WERI-Rb-1 (cell line): ENCODE measurements at regions not wholly inside any gene's neighbourhood (a gene's known extent, or its start where the extent isn't known, plus 50 kb on each side); places are given as distances from the start of the nearest gene placed in this dataset.

ENCODE experiments used
- DNase-seq: peaks from one replicate; pipeline ENCODE4 v3.0.0-alpha.2; 2020
- H3K27ac ChIP-seq: fragments of 250-450 bp; sonication (Bioruptor Pico); 2 replicates; pipeline ENCODE4 v1.5.1; 2020; ENCODE audit warnings: mild to moderate bottlenecking, moderate library complexity
- H3K27me3 ChIP-seq: fragments of 250-450 bp; sonication (Bioruptor Pico); 2 replicates; pipeline ENCODE4 v1.5.1; 2021; ENCODE audit warnings: mild to moderate bottlenecking, low read depth, moderate library complexity; ENCODE audit not compliant: insufficient read depth, severe bottlenecking
- H3K36me3 ChIP-seq: fragments of 250-450 bp; sonication (Bioruptor Pico); 2 replicates; pipeline ENCODE4 v1.5.1; 2020; ENCODE audit warnings: mild to moderate bottlenecking, moderate library complexity
- H3K4me3 ChIP-seq: 2 replicates; pipeline ENCODE4 v1.5.1; 2011; ENCODE audit warnings: low read depth, mild to moderate bottlenecking, control low read depth, low read length
- H3K9me3 ChIP-seq: fragments of 250-450 bp; sonication (Bioruptor Pico); 2 replicates; pipeline ENCODE4 v1.5.1; 2021; ENCODE audit warnings: mild to moderate bottlenecking, moderate library complexity; ENCODE audit not compliant: severe bottlenecking
- TF ChIP-seq, protein P1 (sequence below): IDR thresholded peaks from 2 replicates; pipeline ENCODE4 v1.5.1; 2011; ENCODE audit warnings: low read depth, mild to moderate bottlenecking, control low read depth, inconsistent platforms, low read length

DNA sequence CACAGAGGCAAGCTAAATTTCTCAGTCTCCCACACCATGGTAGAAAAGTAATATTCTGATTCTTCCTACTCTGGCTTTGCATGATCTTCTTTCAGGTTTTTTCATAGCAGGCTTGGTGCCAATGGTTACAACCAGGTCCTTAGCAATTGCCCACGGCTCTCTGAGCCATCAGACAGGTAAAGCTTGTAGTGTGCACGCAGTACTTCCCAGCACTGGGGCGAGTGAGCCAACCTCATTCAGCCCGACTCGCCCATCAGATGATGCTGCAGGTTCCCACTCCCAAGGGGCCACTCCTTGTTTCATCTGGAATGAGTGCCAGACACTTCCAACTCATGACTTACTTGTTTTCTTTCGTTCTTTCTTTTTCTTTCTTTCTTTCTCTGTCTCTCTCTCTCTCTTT is 78.3 kb downstream of the PERP start:
- Histone ChIP-seq H3K9me3 (no peaks in the 10 kb centered on the region), H3K27me3 (no peaks in the 10 kb centered on the region)
- TF ChIP-seq, protein P1, sequence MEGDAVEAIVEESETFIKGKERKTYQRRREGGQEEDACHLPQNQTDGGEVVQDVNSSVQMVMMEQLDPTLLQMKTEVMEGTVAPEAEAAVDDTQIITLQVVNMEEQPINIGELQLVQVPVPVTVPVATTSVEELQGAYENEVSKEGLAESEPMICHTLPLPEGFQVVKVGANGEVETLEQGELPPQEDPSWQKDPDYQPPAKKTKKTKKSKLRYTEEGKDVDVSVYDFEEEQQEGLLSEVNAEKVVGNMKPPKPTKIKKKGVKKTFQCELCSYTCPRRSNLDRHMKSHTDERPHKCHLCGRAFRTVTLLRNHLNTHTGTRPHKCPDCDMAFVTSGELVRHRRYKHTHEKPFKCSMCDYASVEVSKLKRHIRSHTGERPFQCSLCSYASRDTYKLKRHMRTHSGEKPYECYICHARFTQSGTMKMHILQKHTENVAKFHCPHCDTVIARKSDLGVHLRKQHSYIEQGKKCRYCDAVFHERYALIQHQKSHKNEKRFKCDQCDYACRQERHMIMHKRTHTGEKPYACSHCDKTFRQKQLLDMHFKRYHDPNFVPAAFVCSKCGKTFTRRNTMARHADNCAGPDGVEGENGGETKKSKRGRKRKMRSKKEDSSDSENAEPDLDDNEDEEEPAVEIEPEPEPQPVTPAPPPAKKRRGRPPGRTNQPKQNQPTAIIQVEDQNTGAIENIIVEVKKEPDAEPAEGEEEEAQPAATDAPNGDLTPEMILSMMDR: no peak

DNA sequence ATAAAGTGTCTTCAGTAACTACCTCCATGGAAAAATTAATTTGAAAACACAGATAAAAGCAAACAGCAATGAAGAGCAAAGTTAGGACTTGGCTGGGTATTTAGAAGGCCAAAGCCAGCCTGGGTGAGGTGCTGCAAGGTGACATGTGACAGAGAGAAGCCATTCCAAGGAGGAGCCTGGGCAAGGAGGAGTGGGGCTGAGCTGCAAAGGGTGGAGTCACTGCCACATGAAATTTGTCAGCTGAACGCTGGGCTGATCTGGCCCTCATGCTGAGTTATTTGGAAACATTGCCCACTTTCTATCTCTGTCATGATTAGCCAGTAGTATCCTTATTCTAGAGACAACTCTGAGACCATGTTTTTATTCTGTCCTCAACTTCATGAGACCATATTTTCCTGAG is 76.3 kb downstream of the PERP start:
- TF ChIP-seq, protein P1: no peak
- H3K27me3 ChIP-seq: no peaks in the 10 kb centered on the region
- DNase-seq: no peak
- no peaks in the 10 kb centered on the region for H3K36me3 ChIP-seq
- no peaks in the 10 kb centered on the region for H3K9me3 ChIP-seq
- no peak overlapping the region for H3K4me3 ChIP-seq
- H3K27ac ChIP-seq: no peak overlapping the region

More for the DNA sequence above, 78.3 kb downstream of the PERP start:
- Histone ChIP-seq H3K4me3 (no peak overlapping the region), H3K27ac (no peak overlapping the region), H3K36me3 (no peaks in the 10 kb centered on the region)
- DNase-seq: no peak

DNA sequence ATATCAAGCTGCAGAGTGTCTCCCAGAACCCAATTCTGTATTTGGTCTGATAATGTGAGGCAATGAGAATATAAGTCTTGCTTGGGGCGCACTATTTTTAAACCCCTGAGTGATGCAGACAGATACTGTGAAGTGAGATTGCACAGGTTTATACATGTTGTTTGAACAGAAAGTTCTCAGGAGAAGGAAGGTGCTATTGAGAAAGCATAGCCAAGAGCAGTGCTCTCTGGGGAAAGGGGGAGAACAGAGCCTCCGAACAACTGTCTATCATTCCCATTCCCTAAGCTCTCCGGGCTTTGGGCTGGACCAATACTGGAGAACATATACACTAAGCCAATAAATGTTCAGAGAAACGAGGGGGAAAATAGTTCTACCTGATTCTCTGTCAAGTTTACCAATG is 75.8 kb downstream of the PERP start:
- no peaks in the 10 kb centered on the region for H3K27me3 ChIP-seq
- no peak overlapping the region for H3K4me3 ChIP-seq
- no peak for DNase-seq
- TF ChIP-seq, protein P1: no peak
- H3K27ac ChIP-seq: no peak overlapping the region
- H3K36me3 ChIP-seq: no peaks in the 10 kb centered on the region
- H3K9me3 ChIP-seq: no peaks in the 10 kb centered on the region

DNA sequence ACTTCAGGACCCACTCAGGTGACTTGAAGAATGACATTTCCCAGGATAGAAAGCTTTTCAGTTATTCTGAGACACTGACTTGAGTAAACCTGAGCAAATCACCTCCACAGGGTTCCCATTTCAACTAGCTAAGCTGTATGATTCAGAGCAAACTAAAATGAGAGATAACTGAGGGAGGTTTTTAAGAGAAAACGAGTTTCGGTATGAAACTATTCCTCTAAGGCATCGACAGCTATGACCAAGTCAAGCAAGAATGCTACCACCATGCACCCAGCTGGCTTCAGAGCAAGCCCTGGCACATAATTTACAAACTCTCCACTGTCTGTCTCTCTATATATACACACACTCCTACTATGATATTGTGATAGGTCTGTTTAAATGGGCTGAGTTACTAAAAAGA is 75.4 kb downstream of the PERP start:
- no peaks in the 10 kb centered on the region for H3K36me3 ChIP-seq
- H3K27me3 ChIP-seq: no peaks in the 10 kb centered on the region
- no peak overlapping the region for H3K4me3 ChIP-seq
- DNase-seq: no peak
- no peak overlapping the region for H3K27ac ChIP-seq
- H3K9me3 ChIP-seq: no peaks in the 10 kb centered on the region
- TF ChIP-seq, protein P1: no peak

DNA sequence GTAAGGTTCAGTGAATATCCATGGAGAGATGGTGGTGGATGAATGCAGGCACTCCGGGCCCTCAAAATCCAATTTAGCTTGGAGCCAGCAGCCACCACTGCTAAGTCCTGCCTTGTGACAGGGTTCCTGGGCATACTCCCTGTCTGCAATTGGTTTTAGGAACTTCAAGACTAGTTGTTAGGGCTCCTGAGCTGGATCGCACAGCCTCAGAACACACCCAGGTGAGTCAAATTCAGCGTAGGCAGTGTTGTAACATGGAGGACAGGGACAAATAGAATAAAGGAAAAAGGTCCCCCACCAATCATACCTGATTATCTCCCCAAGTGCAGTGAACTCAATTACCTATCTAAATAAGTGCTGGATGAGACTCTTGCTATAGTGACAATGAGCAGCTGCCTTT is 74.6 kb downstream of the PERP start:
- Histone ChIP-seq H3K27ac (no peak overlapping the region), H3K9me3 (no peaks in the 10 kb centered on the region), H3K27me3 (no peaks in the 10 kb centered on the region), H3K4me3 (no peak overlapping the region), H3K36me3 (no peaks in the 10 kb centered on the region)
- DNase-seq: no peak
- TF ChIP-seq, protein P1: no peak

DNA sequence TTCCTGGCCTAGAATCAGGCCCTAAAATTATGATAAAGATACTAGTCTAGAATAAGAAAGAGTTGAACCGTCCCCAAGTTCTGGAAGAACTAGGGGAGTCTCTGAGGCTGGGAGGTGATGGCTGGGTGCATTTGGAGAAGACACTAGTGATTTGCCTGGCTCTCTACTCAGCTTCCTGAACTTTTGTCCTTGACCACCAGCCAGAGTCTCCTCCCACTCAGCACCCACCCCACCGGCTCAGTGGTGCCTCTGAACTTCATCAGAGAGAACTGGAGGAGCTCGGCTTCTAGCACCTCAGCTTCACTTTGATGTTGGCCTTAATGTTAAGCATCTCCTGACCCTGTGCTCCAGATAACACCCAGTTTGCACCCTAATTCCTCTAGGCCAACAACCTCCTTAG is 73.0 kb downstream of the PERP start:
- Histone ChIP-seq H3K27me3 (no peaks in the 10 kb centered on the region), H3K27ac (no peak overlapping the region), H3K4me3 (no peak overlapping the region), H3K36me3 (no peaks in the 10 kb centered on the region), H3K9me3 (no peaks in the 10 kb centered on the region)
- TF ChIP-seq, protein P1: no peak
- no peak for DNase-seq
